HG02852 (cell line): ENCODE measurements at regions not wholly inside any gene's neighbourhood (a gene's known extent, or its start where the extent isn't known, plus 50 kb on each side); places are given as distances from the start of the nearest gene placed in this dataset.
"Not testable (repeated sequence)": the region's sequence is repeated elsewhere in the genome, so short reads cannot be mapped to it uniquely, and the experiment has no call there.

ENCODE experiments used
- ATAC-seq: cut with Tn5 transposase; IDR thresholded peaks from one replicate; pipeline ENCODE4 v1.9.1; 2021; ENCODE audit warnings: mild to moderate bottlenecking, moderate library complexity; ENCODE audit not compliant: unreplicated experiment

DNA sequence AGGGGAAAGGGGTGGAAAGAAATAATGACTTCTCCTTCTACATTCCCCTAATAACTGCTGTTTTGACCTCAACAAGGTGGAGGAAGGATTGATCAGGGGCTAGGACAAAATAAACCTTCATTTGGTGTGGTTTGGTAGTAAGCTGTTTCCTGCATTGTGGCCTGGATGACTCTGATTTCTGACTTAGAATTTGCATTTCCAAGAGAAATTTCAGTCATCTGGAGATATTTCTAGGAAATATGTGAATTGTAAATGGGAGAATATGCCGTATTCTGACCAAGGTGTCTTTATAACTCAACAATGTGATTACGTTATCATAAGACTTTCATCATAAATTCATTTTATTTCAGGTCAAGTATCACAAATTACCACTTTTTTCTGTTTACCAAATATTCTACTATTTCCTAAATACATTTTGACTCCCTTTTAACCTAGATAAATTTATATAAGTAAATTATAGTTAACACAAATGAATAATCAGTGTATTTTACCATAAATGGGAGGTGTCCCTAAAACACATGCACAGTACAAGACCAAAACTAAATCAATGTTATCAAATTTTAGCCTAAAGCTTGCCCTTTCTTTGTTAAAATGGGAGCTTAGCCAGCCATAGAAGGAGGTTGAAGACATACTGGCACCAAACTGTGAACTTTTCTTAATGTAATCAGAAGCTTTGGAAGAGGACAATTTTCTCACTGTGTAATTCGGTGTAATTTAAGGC is 828.8 kb downstream of the TMTC2 start:
- ATAC-seq: no peak

GRCh38 chr12:83514372-83514771 is 827.7 kb downstream of the TMTC2 start:
- ATAC-seq: no peak

GRCh38 chr12:83506841-83507240 is 820.1 kb downstream of the TMTC2 start:
- ATAC-seq: no peak

- ATAC-seq: no peak
Observed at GRCh38 chr12:83505586-83505985, 818.9 kb downstream of the TMTC2 start.

DNA sequence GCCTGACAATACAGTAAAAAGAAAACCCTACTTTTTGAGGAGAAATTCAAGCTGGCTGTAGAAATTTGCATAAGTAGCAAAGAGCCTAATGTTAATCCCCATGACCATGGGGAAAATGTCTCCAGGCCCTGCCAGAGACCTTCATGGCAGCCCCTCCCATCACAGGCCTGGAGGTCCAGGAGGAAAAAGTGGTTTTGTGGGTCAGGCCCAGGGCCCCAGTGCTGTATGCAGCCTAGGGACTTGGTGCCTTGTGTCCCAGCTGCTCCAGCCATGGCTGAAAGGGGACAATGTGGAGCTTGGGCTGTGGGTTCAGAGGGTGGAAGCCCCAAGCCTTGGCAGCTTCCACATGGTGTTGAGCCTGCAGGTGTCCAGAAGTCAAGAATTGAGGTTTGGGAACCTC is 813.2 kb downstream of the TMTC2 start:
- ATAC-seq: not testable (repeated sequence)

GRCh38 chr12:83477696-83478095 is 791.0 kb downstream of the TMTC2 start:
- no peak for ATAC-seq

DNA sequence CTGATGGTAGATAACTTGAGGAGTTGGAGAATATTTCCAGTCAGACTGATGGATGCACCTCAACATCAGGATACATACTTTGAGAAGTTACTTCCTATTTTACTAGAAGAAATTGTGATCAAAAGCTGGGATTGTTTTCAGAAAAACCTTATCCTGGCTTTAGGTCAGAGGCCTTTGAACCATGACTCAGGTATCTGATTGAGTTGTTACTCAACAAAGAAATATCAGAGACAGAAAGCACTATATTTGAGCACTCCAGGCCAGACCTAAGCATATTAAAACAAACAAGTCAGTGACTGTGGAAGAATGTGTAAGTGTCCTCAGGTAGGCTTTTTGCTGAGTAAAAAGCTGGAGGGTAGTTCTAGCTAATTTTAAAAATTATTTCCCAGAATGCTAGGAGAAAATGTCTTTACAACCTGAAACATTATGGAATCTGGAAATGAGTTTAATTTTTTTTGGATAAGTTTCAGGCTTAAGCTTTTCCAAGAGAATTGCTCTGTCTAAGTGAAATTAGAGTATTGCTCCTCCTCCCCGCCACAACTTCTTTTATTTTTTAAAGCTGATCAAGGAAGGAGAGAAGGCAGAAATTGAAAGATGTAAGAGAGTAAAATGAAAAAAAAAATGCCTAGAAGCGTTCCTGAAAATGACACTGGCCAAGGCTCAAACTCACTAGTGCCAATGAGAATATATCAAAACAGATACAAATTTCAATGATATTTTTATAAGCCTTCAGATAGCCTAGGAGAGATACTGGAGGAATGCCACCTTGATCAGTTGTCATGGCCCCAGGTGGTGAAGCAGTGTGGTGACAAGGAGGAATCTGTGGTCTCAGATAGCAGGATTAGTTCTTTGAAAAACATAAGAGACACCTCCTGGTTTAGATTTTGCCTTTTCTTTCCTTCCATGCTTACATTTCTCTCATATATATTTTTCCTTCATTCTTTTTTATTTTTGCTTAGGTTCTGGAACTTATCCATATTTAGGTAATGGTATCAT is 790.3 kb downstream of the TMTC2 start:
- ATAC-seq: no peak

- ATAC-seq: no peak
Observed at GRCh38 chr12:83476006-83476405, 789.3 kb downstream of the TMTC2 start.

- ATAC-seq: no peak
Observed at GRCh38 chr12:83474369-83474768, 787.7 kb downstream of the TMTC2 start.

DNA sequence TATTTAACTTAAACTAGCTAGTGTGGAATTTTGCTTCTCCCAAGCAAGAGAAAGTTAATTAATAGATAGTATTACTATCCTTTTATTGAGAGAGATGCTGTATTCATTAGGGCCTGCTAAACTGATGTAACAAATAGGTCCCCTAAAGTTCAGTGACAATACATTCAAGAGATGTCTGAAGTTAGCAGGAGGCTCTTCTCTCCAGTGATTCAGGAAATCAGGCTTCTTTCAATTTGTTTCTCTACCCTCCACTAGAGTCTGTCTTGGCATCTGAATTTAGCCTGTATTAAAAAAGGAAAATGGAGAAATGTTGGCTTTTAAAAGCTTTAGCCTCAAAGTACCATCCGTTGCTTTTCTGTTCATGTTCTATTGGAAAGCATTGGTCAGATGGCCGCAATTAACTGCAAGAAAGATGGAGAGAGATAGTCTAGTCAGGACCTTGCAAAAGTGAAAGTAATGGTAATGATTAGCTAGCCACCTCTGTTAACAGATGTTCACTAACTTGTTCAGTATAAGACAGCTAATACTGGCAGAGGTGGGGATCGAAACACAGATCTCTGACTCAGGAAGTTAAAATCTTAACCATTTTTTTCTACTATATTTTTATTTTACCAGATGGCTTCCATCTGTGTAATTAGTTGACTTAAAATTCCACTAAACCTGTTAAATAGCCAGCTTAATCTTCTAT is 786.8 kb downstream of the TMTC2 start:
- peak; percentile 89 for ATAC-seq

DNA sequence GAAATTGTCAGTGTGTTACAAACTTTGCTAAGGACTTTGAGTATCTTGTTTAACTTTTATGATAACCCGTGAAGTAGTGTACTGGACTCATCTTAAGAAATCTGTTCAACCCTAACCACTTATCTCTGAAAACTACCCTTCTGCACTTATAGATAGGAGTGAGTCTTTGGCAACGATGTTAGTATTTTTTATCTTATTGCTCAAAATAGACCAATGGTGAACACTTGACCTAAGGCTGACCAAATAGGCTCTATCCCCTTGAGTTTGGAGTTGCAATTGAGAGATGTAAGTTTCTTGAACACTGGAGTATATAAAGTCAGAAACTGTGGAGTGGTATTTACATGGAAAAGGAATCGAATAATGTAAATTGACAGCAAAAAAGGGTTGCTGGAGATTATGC is 786.1 kb downstream of the TMTC2 start:
- no peak for ATAC-seq

DNA sequence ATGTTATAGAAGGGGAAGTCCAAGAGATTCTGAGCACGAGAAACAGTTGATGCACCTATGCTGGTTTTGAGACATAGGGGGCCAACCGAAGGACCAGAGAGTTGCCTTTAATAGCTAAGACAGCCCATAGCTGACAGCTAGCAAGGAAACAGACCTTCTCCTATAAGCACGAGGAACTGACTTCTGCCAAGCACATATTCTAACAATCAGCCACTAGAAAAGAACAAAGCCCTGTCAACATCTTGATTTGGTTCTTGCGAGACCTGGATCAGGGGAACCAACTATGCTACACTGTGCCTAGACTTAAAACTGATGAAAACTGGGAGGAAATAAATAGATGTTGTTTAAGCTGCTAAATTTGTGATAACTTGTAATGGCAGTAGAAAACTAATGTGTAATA is 785.6 kb downstream of the TMTC2 start:
- ATAC-seq: no peak

DNA sequence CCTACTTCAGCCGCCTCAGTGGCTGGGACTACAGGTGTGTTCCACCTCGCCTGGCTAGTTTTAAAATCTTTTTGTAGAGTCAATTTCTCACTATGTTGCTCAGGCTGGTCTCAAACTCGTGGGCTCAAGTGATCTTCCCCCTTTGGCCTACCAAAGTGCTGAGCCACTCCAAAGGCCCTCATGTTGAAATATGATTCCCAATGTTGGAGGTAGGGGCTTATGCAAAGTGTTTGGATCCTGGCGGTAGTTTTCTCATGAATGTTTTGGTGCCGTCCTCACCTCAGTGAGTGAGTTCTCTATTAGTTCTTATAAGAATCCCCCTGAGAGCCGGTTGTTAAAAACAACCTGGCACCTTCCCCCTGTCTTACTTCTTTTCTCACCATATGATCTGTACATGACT is 784.6 kb downstream of the TMTC2 start:
- no peak for ATAC-seq

GRCh38 chr12:83470749-83471148 is 784.0 kb downstream of the TMTC2 start:
- ATAC-seq: no peak

DNA sequence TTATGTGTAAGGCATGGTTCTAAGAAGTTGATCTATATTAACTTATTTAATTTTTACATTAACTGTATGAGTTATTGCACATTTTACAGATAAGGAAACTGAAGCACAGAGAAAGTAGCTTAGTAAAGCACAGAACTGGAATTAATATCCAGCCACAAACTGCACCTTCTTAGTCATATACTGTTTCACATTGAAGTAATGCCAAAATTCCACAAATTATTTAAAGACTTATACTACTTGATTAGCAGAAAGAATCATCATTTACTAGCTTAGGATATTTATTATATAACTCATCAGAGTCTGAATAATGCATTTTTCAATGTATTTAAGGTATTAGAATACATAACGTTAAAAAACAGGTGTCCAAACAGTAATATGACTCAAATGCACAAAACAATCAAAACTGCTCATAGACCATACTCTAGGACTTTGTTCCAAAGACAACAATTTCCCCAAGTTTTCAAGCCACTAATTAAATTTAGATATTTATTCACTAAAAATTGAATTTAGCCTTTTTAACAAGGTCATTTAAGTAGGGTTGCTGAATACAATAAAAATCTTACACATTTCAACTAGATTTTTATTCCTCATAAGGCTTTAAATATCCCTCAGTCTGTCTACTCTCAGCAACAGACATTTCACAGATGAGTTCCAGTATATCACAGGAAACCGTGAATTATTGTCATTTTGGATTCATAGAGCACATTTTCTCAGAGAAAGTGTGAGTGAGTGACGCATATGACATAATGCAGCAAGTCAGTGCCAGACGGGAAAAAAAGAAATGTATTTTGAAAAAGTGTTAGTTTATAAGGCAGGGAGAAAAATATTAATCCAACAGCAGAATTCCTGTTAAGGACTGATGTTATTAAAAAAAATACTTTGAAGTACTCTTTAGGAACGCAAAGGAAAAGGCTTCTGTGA is 782.5 kb downstream of the TMTC2 start:
- ATAC-seq: no peak

DNA sequence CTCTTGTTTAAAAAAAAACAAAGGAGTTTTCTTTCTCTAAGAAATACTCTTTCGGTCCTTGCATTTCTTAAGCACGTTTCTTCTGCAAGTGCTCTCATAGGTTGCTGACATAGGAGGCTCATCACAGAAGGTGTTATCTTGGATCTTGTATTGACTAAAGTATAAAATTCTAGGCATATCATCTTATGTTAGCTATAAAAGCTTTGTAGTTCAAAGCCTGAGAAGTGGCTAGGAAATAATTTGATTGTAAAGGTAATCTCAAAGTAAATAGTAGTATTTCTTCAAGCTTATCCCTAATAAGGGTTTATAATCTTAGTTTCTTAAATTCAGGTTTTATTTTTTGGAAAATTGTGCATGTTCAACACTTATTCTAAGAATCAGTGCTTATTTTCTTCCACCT is 778.9 kb downstream of the TMTC2 start:
- no peak for ATAC-seq

- ATAC-seq: no peak
Observed at GRCh38 chr12:83462419-83462818, 775.7 kb downstream of the TMTC2 start.

- no peak for ATAC-seq
Observed at GRCh38 chr12:83461336-83461935, 774.7 kb downstream of the TMTC2 start.

- no peak for ATAC-seq
Observed at GRCh38 chr12:83451189-83451588, 764.5 kb downstream of the TMTC2 start.

DNA sequence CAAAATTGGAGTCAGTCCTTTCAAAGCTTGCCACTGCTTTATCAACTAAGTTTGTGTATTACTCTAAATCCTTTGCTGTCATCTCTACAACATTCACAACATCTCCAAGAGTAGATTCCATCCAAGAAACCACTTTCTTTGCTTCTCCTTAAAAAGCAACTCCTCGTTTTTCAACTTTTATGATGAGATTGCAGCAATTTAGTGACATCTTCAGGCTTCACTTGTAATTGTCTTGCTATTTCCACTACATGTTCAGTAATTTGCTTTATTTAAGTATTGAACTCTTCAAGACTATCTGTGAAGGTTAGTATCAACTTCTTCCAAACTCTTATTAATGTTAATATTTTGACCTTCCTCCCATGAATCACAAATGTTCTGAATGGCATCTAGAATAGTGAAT is 747.9 kb downstream of the TMTC2 start:
- ATAC-seq: no peak
